Tongue (tissue), 1 donor: ENCODE measurements at regions not wholly inside any gene's neighbourhood (a gene's known extent, or its start where the extent isn't known, plus 50 kb on each side); places are given as distances from the start of the nearest gene placed in this dataset.

Experiments
- DNase-seq: peaks from one replicate; pipeline ENCODE4 v3.0.0-alpha.2; 2015

GRCh38 chr5:68380078-68380477, 164.5 kb downstream of the PIK3R1 start:
- no peak for DNase-seq

- no peak for DNase-seq
Observed at GRCh38 chr5:68381060-68381459, 165.5 kb downstream of the PIK3R1 start.

- no peak for DNase-seq
Observed at GRCh38 chr5:68381909-68382308, 166.4 kb downstream of the PIK3R1 start.

GRCh38 chr5:68382640-68383039, 167.1 kb downstream of the PIK3R1 start:
- no peak for DNase-seq

GRCh38 chr5:68383888-68384310, 168.3 kb downstream of the PIK3R1 start:
- no peak for DNase-seq

- DNase-seq, result no peak
Observed at GRCh38 chr5:68384936-68385594, 169.5 kb downstream of the PIK3R1 start.

GRCh38 chr5:68385936-68386335, 170.4 kb downstream of the PIK3R1 start:
- no peak for DNase-seq

- DNase-seq, result no peak
Observed at GRCh38 chr5:68387074-68387796, 171.7 kb downstream of the PIK3R1 start.

GRCh38 chr5:68389618-68390017, 174.1 kb downstream of the PIK3R1 start:
- no peak for DNase-seq

- no peak for DNase-seq
Observed at GRCh38 chr5:68392617-68393016, 177.1 kb downstream of the PIK3R1 start.

- no peak for DNase-seq
Observed at GRCh38 chr5:68395302-68395701, 179.7 kb downstream of the PIK3R1 start.

GRCh38 chr5:68395926-68396511, 180.5 kb downstream of the PIK3R1 start:
- no peak for DNase-seq

- DNase-seq, result no peak
Observed at GRCh38 chr5:68396722-68397121, 181.2 kb downstream of the PIK3R1 start.

- no peak for DNase-seq
Observed at GRCh38 chr5:68398146-68398812, 182.7 kb downstream of the PIK3R1 start.

- no peak for DNase-seq
Observed at GRCh38 chr5:68403301-68403700, 187.7 kb downstream of the PIK3R1 start.

- DNase-seq, result no peak
Observed at GRCh38 chr5:68404246-68404645, 188.7 kb downstream of the PIK3R1 start.

GRCh38 chr5:68405026-68405684, 189.6 kb downstream of the PIK3R1 start:
- DNase-seq, result no peak

- DNase-seq, result no peak
Observed at GRCh38 chr5:68405784-68406743, 190.5 kb downstream of the PIK3R1 start.

GRCh38 chr5:68406767-68407241, 191.2 kb downstream of the PIK3R1 start:
- DNase-seq, result no peak

GRCh38 chr5:68407311-68408239, 192.0 kb downstream of the PIK3R1 start:
- DNase-seq, result no peak
